NCI-H128 (cell line): ENCODE measurements at regions not wholly inside any gene's neighbourhood (a gene's known extent, or its start where the extent isn't known, plus 50 kb on each side); places are given as distances from the start of the nearest gene placed in this dataset.

Experiments
- DNase-seq: peaks from one replicate; lab custom pipeline; 2025; ENCODE audit not compliant: unreplicated experiment; lab: John Stamatoyannopoulos, UW

GRCh38 chr6:168136001-168136400 is 57.0 kb upstream of the FRMD1 start:
- DNase-seq: no peak

GRCh38 chr6:168134560-168135201 is 55.7 kb upstream of the FRMD1 start:
- DNase-seq: no peak

- DNase-seq: no peak
Observed at GRCh38 chr6:168133687-168134559, 54.9 kb upstream of the FRMD1 start.

GRCh38 chr6:168133168-168133561 is 54.2 kb upstream of the FRMD1 start:
- no peak for DNase-seq

GRCh38 chr6:168132531-168133167 is 53.6 kb upstream of the FRMD1 start:
- DNase-seq: no peak

- no peak for DNase-seq
Observed at GRCh38 chr6:168131464-168132415, 52.7 kb upstream of the FRMD1 start.

GRCh38 chr6:168130697-168131371 is 51.8 kb upstream of the FRMD1 start:
- DNase-seq: no peak

GRCh38 chr6:168130168-168130696 is 51.2 kb upstream of the FRMD1 start:
- DNase-seq: no peak

- DNase-seq: no peak
Observed at GRCh38 chr6:168129292-168130167, 50.5 kb upstream of the FRMD1 start.

- no peak for DNase-seq
Observed at GRCh38 chr6:168128631-168129291, 49.7 kb upstream of the FRMD1 start.
